GM10266 (cell line): ENCODE measurements at regions not wholly inside any gene's neighbourhood (a gene's known extent, or its start where the extent isn't known, plus 50 kb on each side); places are given as distances from the start of the nearest gene placed in this dataset.

Source experiments
- DNase-seq: peaks from one replicate; pipeline ENCODE4 v3.0.0; 2012; ENCODE audit errors: extremely low spot score
- CTCF ChIP-seq: IDR thresholded peaks from 2 replicates; pipeline ENCODE4 v1.5.1; 2012; ENCODE audit warnings: mild to moderate bottlenecking, low read depth; ENCODE audit not compliant: control insufficient read depth, insufficient read depth; ENCODE audit errors: missing control alignments

GRCh38 chr21:31550070-31550469, 109.4 kb upstream of the SOD1 start:
- TF ChIP-seq CTCF = no peak
- DNase-seq = no peak

DNA sequence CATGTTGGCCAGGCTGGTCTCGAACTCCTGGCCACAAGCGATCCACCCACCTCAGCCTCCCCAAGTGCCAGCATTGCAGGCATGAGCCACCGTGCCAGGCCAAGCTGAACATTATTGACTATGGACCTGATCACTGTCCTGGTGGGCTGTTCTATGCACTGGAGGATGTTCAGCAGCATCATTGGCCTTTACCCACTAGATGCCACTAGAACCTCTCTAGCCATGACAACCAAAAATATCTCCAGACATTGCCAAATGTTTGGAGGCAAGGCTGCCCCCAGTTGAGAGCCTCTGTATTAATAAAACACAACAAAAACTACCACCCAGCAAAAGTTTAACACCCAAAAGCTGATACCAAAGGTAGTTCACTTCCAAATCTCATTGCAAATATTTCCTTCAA, 110.8 kb upstream of the SOD1 start:
- DNase-seq = no peak
- peak; percentile 13 for TF ChIP-seq CTCF

GRCh38 chr21:31546443-31547170, 112.9 kb upstream of the SOD1 start:
- TF ChIP-seq CTCF = no peak
- no peak for DNase-seq

- TF ChIP-seq CTCF = no peak
- no peak for DNase-seq
These were observed 114.5 kb upstream of the SOD1 start for GRCh38 chr21:31545036-31545435.

- TF ChIP-seq CTCF = no peak
- DNase-seq = no peak
These were observed 116.3 kb upstream of the SOD1 start for GRCh38 chr21:31543191-31543590.

DNA sequence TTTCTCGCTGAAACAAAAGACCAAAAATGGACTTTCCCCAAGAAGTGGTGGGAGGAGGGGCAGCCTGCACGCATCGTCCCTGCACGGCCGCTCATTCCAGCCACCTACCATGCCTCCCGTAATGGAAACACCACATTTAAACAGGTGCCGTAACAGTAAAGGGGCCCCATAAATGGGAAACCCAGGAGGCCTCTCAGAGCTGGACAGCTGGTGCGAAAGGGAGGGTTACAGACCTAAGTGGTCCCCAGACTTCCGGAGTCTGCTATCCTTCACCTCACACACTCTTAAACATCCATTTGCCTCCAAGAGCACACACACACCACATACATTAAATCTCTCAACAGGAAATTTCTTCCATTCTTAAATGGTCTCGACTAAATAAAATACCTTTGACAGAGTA, 120.7 kb upstream of the SOD1 start:
- no peak for DNase-seq
- no peak for TF ChIP-seq CTCF

DNA sequence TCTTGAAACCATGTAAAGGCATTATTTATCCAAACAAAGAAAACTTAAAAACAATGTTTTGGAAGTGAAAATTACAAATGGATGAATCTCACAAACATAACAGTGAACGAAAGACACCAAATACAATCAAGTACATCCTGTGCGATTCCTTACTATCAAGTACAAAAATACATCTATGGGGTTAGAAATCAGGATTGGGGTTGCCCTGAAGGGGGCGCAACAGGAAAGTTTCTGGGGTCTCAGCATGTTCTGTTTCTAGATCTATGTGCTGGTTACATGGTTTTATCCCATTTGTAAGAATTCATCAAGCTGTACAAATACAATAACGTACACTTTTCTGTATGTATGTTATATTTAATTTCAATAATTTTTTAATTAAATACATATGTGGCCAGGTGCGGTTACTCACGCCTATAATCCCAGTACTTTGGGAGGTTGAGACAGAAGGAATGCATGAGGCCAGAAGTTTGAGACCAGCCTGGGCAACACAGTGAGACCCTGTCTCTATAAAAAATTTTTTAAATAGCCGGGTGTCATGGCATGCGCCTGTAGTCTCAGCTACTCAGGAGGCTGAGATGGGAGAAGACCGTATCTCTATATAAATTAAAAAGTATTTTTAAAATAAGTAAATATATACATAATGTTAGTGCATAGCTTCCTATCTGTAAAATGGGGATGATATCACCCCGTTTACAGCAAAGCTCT, 121.5 kb upstream of the SOD1 start:
- TF ChIP-seq CTCF = no peak
- no peak for DNase-seq
